PC-9 (cell line): ENCODE measurements at regions not wholly inside any gene's neighbourhood (a gene's known extent, or its start where the extent isn't known, plus 50 kb on each side); places are given as distances from the start of the nearest gene placed in this dataset.

Experiments used
- BruUV-seq: library from RNA; stranded (reverse); fragments of 400-500 nt; replicated peaks from 2 replicates; lab custom pipeline; 2021; lab: Mats Ljungman, UMichigan
- CTCF ChIA-PET: fragments of 300-600 bp; sonication (Branson Sonifier 250); formaldehyde crosslinking; loops from one replicate; lab custom pipeline; 2022; ENCODE audit warnings: antibody characterized with exemption; lab: Charles Lee
- POLR2A ChIA-PET: fragments of 300-600 bp; sonication (Branson Sonifier 250); formaldehyde crosslinking; loops from one replicate; lab custom pipeline; 2022; ENCODE audit warnings: antibody characterized with exemption; ENCODE audit not compliant: unreplicated experiment; lab: Charles Lee
- DNase-seq, 2 experiments: peaks; one replicate each; pipeline versions ENCODE4 v3.0.0 to v3.0.0-alpha.2; 2015 to 2022; ENCODE audit warnings: mixed read lengths in 1 of 2
- H2AFZ ChIP-seq: fragments of 200-600 bp; sonication (generic); 2 replicates; pipeline ENCODE4 v1.8.1; 2017; ENCODE audit warnings: antibody characterized with exemption
- H3F3A ChIP-seq: fragments of 200-600 bp; sonication (generic); 2 replicates; pipeline ENCODE4 v1.8.1; 2017; ENCODE audit warnings: antibody characterized with exemption, mild to moderate bottlenecking, low read depth; ENCODE audit not compliant: insufficient read depth
- H3K27ac ChIP-seq: fragments of 200-600 bp; sonication (generic); 2 replicates; pipeline ENCODE4 v1.6.1; 2016; ENCODE audit warnings: mixed run types
- H3K27me3 ChIP-seq: fragments of 200-600 bp; sonication (generic); 2 replicates; pipeline ENCODE4 v1.6.1; 2016; ENCODE audit warnings: low read depth, mixed run types; ENCODE audit not compliant: insufficient read depth
- H3K36me3 ChIP-seq: fragments of 200-600 bp; sonication (generic); 2 replicates; pipeline ENCODE4 v1.6.1; 2016; ENCODE audit warnings: low read depth, mixed run types
- H3K4me1 ChIP-seq: fragments of 200-600 bp; sonication (generic); replicated peaks from 2 replicates; pipeline ENCODE4 v1.6.1; 2016; ENCODE audit warnings: mixed run types; ENCODE audit not compliant: insufficient read depth
- H3K4me2 ChIP-seq: fragments of 200-600 bp; sonication (generic); 2 replicates; pipeline ENCODE4 v1.6.1; 2017; ENCODE audit warnings: mixed run types
- H3K4me3 ChIP-seq: fragments of 200-600 bp; sonication (generic); 2 replicates; pipeline ENCODE4 v1.6.1; 2016; ENCODE audit warnings: mixed run types
- H3K79me2 ChIP-seq: fragments of 200-600 bp; sonication (generic); 2 replicates; pipeline ENCODE4 v1.6.1; 2017; ENCODE audit warnings: low read depth, mixed run types
- H3K9me2 ChIP-seq: fragments of 200-600 bp; sonication (generic); 2 replicates; pipeline ENCODE4 v1.8.1; 2017; ENCODE audit warnings: mild to moderate bottlenecking; ENCODE audit not compliant: insufficient read depth
- H3K9me3 ChIP-seq: fragments of 200-600 bp; sonication (generic); 2 replicates; pipeline ENCODE4 v1.8.1; 2016; ENCODE audit warnings: low read depth; ENCODE audit not compliant: insufficient read depth
- H4K20me1 ChIP-seq: fragments of 200-600 bp; sonication (generic); 2 replicates; pipeline ENCODE4 v1.8.1; 2017; ENCODE audit not compliant: insufficient read depth
- CTCF ChIP-seq: fragments of 200-600 bp; sonication (generic); conservative IDR thresholded peaks from 2 replicates; pipeline ENCODE4 v1.6.1; 2017; ENCODE audit warnings: mixed run types, antibody characterized with exemption, mild to moderate bottlenecking, moderate library complexity
- EZH2 ChIP-seq: fragments of 200-600 bp; sonication (generic); IDR thresholded peaks from 2 replicates; pipeline ENCODE4 v1.8.0; 2017; ENCODE audit warnings: antibody characterized with exemption, low read depth
- intact Hi-C: fragments of 100-400 bp; cut with micrococcal nuclease; formaldehyde crosslinking; loops from one replicate; pipeline ENCODE4 v1.10.0; 2022; ENCODE audit not compliant: unreplicated experiment

- BruUV-seq: no TSS peak
- DNase-seq: no peak
- ChIA-PET POLR2A (no interaction called here), CTCF (interaction anchor here (0.6 kb wide), 2 partner anchors 99 to 1033 kb away, joined by 3 to 13 read pairs; no protein-coding TSS in a partner anchor)
- Histone ChIP-seq H3K4me3 (no peak overlapping the region), H2AFZ (no peak overlapping the region), H3K9me2 (no peaks in the 10 kb centered on the region), H3K4me2 (no peak overlapping the region), H3K4me1 (no peaks in the 10 kb centered on the region), H3K27ac (no peak overlapping the region), H3K27me3 (peaks cover 12% of the 10 kb centered on the region; the same call in 1 of the 2 replicates), H4K20me1 (no peaks in the 10 kb centered on the region), H3K79me2 (no peaks in the 10 kb centered on the region), H3K9me3 (no peaks in the 10 kb centered on the region), H3F3A (no peaks in the 10 kb centered on the region), H3K36me3 (no peaks in the 10 kb centered on the region)
- intact Hi-C loops: no loop called here
- TF ChIP-seq EZH2 (no peak), CTCF (no peak)
Measured at GRCh38 chr10:28403090-28403489, 100.2 kb upstream of the MPP7 start.

- Histone ChIP-seq H3K4me2 (no peak overlapping the region), H3K79me2 (no peaks in the 10 kb centered on the region), H3F3A (no peaks in the 10 kb centered on the region), H3K36me3 (no peaks in the 10 kb centered on the region), H3K27ac (no peak overlapping the region), H3K4me3 (no peak overlapping the region), H4K20me1 (no peaks in the 10 kb centered on the region), H3K27me3 (peaks cover 7% of the 10 kb centered on the region; the same call in 1 of the 2 replicates), H3K9me2 (no peaks in the 10 kb centered on the region), H3K9me3 (no peaks in the 10 kb centered on the region), H3K4me1 (no peaks in the 10 kb centered on the region), H2AFZ (no peak overlapping the region)
- DNase-seq: no peak
- intact Hi-C loops: no loop called here
- BruUV-seq: no TSS peak
- POLR2A ChIA-PET: no interaction called here
- CTCF ChIA-PET: no interaction called here
- no peak for TF ChIP-seq EZH2
- TF ChIP-seq CTCF: no peak
Measured at GRCh38 chr10:28408237-28408777, 105.4 kb upstream of the MPP7 start.

GRCh38 chr10:28410420-28411135 is 107.7 kb upstream of the MPP7 start:
- DNase-seq: no peak
- no peak overlapping the region for H2AFZ ChIP-seq
- H3K4me3 ChIP-seq: no peak overlapping the region
- no peaks in the 10 kb centered on the region for H3K79me2 ChIP-seq
- no TSS peak for BruUV-seq
- H3K36me3 ChIP-seq: no peaks in the 10 kb centered on the region
- H3K27me3 ChIP-seq: peaks cover 15% of the 10 kb centered on the region; the same call in 1 of the 2 replicates
- no peak overlapping the region for H3K27ac ChIP-seq
- H4K20me1 ChIP-seq: no peaks in the 10 kb centered on the region
- H3K9me2 ChIP-seq: no peaks in the 10 kb centered on the region
- ChIA-PET POLR2A (no interaction called here), CTCF (no interaction called here)
- no peak for TF ChIP-seq CTCF
- no peak for TF ChIP-seq EZH2
- intact Hi-C loops: no loop called here
- no peaks in the 10 kb centered on the region for H3K4me1 ChIP-seq
- H3K4me2 ChIP-seq: no peak overlapping the region
- no peaks in the 10 kb centered on the region for H3F3A ChIP-seq
- H3K9me3 ChIP-seq: no peaks in the 10 kb centered on the region
